GM21390 (cell line): ENCODE measurements at regions not wholly inside any gene's neighbourhood (a gene's known extent, or its start where the extent isn't known, plus 50 kb on each side); places are given as distances from the start of the nearest gene placed in this dataset.

Experiments
- ATAC-seq: cut with Tn5 transposase; IDR thresholded peaks from one replicate; pipeline ENCODE4 v1.9.1; 2021; ENCODE audit not compliant: unreplicated experiment

- no peak for ATAC-seq
Measured at GRCh38 chr5:92904021-92904420, 677.0 kb downstream of the NR2F1-AS1 start.

- no peak for ATAC-seq
Measured at GRCh38 chr5:92899611-92900010, 681.4 kb downstream of the NR2F1-AS1 start.

- ATAC-seq = no peak
Measured at GRCh38 chr5:92896722-92897121, 684.3 kb downstream of the NR2F1-AS1 start.

GRCh38 chr5:92890841-92891244 is 690.2 kb downstream of the NR2F1-AS1 start:
- ATAC-seq = no peak

GRCh38 chr5:92889140-92889539 is 691.9 kb downstream of the NR2F1-AS1 start:
- no peak for ATAC-seq

- no peak for ATAC-seq
Measured at GRCh38 chr5:92887254-92887653, 693.8 kb downstream of the NR2F1-AS1 start.

- no peak for ATAC-seq
Measured at GRCh38 chr5:92886751-92887150, 694.3 kb downstream of the NR2F1-AS1 start.

GRCh38 chr5:92885950-92886349 is 695.1 kb downstream of the NR2F1-AS1 start:
- no peak for ATAC-seq

- no peak for ATAC-seq
Measured at GRCh38 chr5:92884469-92884868, 696.5 kb downstream of the NR2F1-AS1 start.

- ATAC-seq = no peak
Measured at GRCh38 chr5:92879806-92880543, 701.0 kb downstream of the NR2F1-AS1 start.

GRCh38 chr5:92874790-92875189 is 706.2 kb downstream of the NR2F1-AS1 start:
- no peak for ATAC-seq

GRCh38 chr5:92868442-92868841 is 712.6 kb downstream of the NR2F1-AS1 start:
- no peak for ATAC-seq

GRCh38 chr5:92864591-92864990 is 716.4 kb downstream of the NR2F1-AS1 start:
- no peak for ATAC-seq

GRCh38 chr5:92863666-92864065 is 717.4 kb downstream of the NR2F1-AS1 start:
- no peak for ATAC-seq

- no peak for ATAC-seq
Measured at GRCh38 chr5:92861531-92862285, 719.3 kb downstream of the NR2F1-AS1 start.

GRCh38 chr5:92860061-92860460 is 721.0 kb downstream of the NR2F1-AS1 start:
- ATAC-seq = no peak

- no peak for ATAC-seq
Measured at GRCh38 chr5:92852219-92852618, 728.8 kb downstream of the NR2F1-AS1 start.

GRCh38 chr5:92850886-92851285 is 730.1 kb downstream of the NR2F1-AS1 start:
- no peak for ATAC-seq

GRCh38 chr5:92849756-92850155 is 731.3 kb downstream of the NR2F1-AS1 start:
- ATAC-seq = no peak

- no peak for ATAC-seq
Measured at GRCh38 chr5:92841604-92842155, 739.3 kb downstream of the NR2F1-AS1 start.

GRCh38 chr5:92838253-92838652 is 742.8 kb downstream of the NR2F1-AS1 start:
- no peak for ATAC-seq
